Pancreas (tissue), 10 donors: ENCODE measurements at regions not wholly inside any gene's neighbourhood (a gene's known extent, or its start where the extent isn't known, plus 50 kb on each side); places are given as distances from the start of the nearest gene placed in this dataset.

Source experiments
- ATAC-seq, 4 donors: fragments of 200-7000 bp; cut with Tn5 transposase; one replicate each; pipeline versions ENCODE4 v1.8.0 to v1.9.1; 2020; ENCODE audit warnings: mild to moderate bottlenecking in 4 of 4, moderate library complexity in 4 of 4
- DNase-seq, 6 donors: peaks; one replicate each; pipeline ENCODE4 v3.0.0-alpha.2; 2020
- FAIRE-seq: peaks from 2 replicates; lab custom pipeline; 2012; peaks lifted over from hg19 to GRCh38; lab: Jason Lieb, UNC
- H3K27ac ChIP-seq, 4 donors: fragments of 200-600 bp; sonication (generic); 1 replicate in 3 of 4; 2 replicates in 1 of 4; pipeline versions ENCODE4 v1.5.0 to v1.8.0; 2020
- H3K27me3 ChIP-seq, 4 donors: fragments of 200-600 bp; one replicate each; pipeline ENCODE4 v1.8.0; 2021
- H3K36me3 ChIP-seq, 3 donors: fragments of 200-600 bp; sonication (generic) in 1 of 3; one replicate each; pipeline versions ENCODE4 v1.5.0 to v1.8.0; 2020 to 2021
- H3K4me1 ChIP-seq, 3 donors: fragments of 200-600 bp; one replicate each; pipeline ENCODE4 v1.8.0; 2021
- H3K4me3 ChIP-seq, 4 donors: fragments of 200-600 bp; sonication (generic) in 2 of 4; one replicate each; pipeline versions ENCODE4 v1.5.0 to v1.8.0; 2020 to 2021
- H3K9me3 ChIP-seq, 4 donors: fragments of 200-600 bp; one replicate each; pipeline ENCODE4 v1.8.0; 2021
- WGBS, 2 donors: extraction: QIAGEN DNeasy Blood & Tissue Kit; methylation state at CpG; one replicate each; pipeline ENCODE4 v1.1.7; 2013; 5-methylcytosine and 5-hydroxymethylcytosine counted together
- intact Hi-C, 3 donors: fragments of 100-400 bp; cut with DNase I; formaldehyde crosslinking; loops; one replicate each; pipeline versions ENCODE4 v1.11.1 to v1.14.2; 2022
- TF ChIP-seq, protein P1 (sequence below), 4 donors: fragments of 200-600 bp; sonication (generic) in 3 of 4; IDR thresholded peaks; one replicate each; pipeline versions ENCODE4 v1.5.0 to v1.8.0; 2021; ENCODE audit warnings: antibody characterized with exemption in 4 of 4
- donor health status: healthy with polysubstance abuse.
- donor health status: DM: no; HTN: no; CAD: no; lungs with moderate emphysema.
- donor health status: DM: no; HTN: no; CAD: no.
- donor health status: control.
- donor health status: control.
- donor health status: Bipolar disorder and iron deficiency.
- donor health status: DM: yes; HTN: yes; CAD: no.
- donor health status: DM: no; HTN: no; CAD: no.
- donor health status: DM: no; HTN: no; CAD: no.
- donor health status: DM: yes; HTN: yes; CAD: no.

DNA sequence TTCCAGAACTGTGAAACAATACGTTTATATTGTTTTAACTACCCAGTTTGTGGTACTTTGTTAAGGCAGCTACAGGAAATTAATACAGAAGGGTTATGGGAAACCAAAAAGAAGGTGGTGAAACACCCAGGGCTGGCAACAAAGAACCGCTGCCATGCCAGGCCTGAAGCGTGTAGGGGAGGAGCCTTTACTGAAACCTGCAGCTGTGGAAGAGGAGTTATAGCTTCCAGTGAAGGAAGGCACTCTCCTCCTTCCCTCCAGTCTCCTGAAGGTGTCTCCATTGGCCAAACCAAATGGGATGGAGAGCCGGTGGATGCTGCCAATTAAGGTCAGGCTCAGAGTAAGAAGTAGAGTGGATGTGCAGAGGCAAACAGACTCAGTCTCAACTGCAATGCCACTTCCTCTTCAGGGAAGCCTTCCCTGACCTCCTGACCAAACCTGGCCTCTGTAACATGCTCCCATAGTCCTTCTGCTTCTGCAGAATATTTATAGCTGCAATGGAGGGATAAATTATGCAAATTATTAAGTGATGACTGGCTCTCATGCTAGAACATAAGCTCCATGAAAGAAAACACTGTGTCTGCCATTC lies 168.3 kb downstream of the DAD1 start:
- WGBS, 2 donors: 90 to 91% methylated on average over 4 of the region's 4 CpGs
- no peaks in the 10 kb centered on the region for H3K9me3 ChIP-seq
- no peak for FAIRE-seq
- intact Hi-C loops: no loop called here
- H3K36me3 ChIP-seq: no peaks in the 10 kb centered on the region
- no peak for ATAC-seq
- H3K4me1 ChIP-seq: peaks cover 0 to 4% (median 0%) of the 10 kb centered on the region in 3 donors
- DNase-seq: no peak
- no peaks in the 10 kb centered on the region for H3K27me3 ChIP-seq
- H3K27ac ChIP-seq: no peak overlapping the region
- H3K4me3 ChIP-seq: no peak overlapping the region
- TF ChIP-seq, protein P1, sequence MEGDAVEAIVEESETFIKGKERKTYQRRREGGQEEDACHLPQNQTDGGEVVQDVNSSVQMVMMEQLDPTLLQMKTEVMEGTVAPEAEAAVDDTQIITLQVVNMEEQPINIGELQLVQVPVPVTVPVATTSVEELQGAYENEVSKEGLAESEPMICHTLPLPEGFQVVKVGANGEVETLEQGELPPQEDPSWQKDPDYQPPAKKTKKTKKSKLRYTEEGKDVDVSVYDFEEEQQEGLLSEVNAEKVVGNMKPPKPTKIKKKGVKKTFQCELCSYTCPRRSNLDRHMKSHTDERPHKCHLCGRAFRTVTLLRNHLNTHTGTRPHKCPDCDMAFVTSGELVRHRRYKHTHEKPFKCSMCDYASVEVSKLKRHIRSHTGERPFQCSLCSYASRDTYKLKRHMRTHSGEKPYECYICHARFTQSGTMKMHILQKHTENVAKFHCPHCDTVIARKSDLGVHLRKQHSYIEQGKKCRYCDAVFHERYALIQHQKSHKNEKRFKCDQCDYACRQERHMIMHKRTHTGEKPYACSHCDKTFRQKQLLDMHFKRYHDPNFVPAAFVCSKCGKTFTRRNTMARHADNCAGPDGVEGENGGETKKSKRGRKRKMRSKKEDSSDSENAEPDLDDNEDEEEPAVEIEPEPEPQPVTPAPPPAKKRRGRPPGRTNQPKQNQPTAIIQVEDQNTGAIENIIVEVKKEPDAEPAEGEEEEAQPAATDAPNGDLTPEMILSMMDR (IDR thresholded peaks at IDR 0.05): no peak

DNA sequence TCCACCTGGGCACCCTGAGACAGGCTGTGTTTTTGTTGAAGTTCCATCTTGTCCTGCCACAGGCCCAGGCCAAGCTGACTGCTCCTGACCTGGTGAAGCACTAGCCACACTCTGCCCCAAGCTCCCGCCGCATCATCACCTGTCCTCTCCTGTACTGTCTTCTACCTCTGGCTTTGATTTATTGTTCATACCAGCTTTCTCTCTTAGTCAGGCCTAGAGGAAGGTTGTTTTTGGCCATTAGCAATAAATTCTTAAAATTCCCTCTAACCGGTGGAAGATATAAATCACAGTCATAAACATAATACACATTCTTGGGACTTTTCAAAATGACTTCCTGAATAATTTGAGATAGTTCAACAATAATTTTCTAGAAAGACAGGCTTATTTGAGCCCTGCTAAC lies 169.4 kb downstream of the DAD1 start:
- DNase-seq (no peak), ATAC-seq (no peak), FAIRE-seq (no peak)
- H3K4me3 ChIP-seq: no peak overlapping the region
- peaks cover 0 to 4% (median 0%) of the 10 kb centered on the region in 3 donors for H3K4me1 ChIP-seq
- TF ChIP-seq, protein P1 (IDR thresholded peaks at IDR 0.05): no peak
- no peak overlapping the region for H3K27ac ChIP-seq
- no peaks in the 10 kb centered on the region for H3K9me3 ChIP-seq
- 84 to 86% methylated on average over 3 of the region's 3 CpGs for WGBS, 2 donors
- H3K36me3 ChIP-seq: no peaks in the 10 kb centered on the region
- H3K27me3 ChIP-seq: no peaks in the 10 kb centered on the region
- intact Hi-C loops: no loop called here

DNA sequence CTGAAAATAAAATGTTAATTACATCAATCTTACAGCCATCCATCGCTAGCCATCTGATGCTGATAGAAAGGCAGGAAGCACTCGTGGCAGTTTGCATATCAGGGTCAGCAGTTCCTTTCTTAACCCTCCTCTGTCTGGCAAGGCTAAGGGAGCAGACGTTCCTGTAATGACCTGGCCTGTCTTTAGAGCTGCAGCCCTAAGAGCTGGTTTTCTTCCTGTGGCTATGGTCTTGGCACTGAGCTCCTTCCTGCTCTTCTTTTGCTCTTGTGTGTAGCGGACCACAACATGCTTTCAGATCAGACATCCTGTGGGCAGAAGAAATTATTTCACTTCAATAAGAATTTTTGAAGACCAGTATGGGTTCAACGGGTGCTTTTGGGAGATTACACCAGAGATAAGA lies 170.4 kb downstream of the DAD1 start:
- ATAC-seq (no peak), DNase-seq (no peak), FAIRE-seq (no peak)
- Histone ChIP-seq H3K4me3 (no peak overlapping the region), H3K27ac (no peak overlapping the region), H3K36me3 (no peaks in the 10 kb centered on the region), H3K9me3 (no peaks in the 10 kb centered on the region), H3K27me3 (no peaks in the 10 kb centered on the region), H3K4me1 (peaks cover 0 to under 1% (median 0%) of the 10 kb centered on the region in 3 donors)
- TF ChIP-seq, protein P1 (IDR thresholded peaks at IDR 0.05): no peak
- WGBS, 2 donors: 67 to 69% methylated on average over 5 of the region's 5 CpGs
- intact Hi-C loops: no loop called here

DNA sequence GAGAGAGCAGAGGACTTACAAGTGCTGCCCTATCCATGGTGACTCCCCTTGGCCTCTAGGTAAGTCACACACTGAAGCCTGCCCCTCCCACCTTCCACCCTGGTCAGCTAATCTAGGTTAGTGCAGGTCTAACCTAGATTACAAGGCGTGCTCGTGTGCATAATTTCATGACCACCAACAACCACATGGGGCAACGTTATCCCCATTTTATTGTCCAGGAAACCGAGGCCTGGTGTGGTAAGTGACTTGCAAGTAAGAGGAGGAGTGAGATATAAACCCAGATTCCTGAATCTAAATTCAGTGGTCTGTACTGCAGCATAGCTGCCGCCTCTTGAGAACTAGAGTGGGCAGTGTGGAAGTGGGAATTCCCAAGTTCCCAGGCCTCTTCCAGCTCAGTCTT lies 171.1 kb downstream of the DAD1 start:
- no peaks in the 10 kb centered on the region for H3K27me3 ChIP-seq
- intact Hi-C loops: no loop called here

DNA sequence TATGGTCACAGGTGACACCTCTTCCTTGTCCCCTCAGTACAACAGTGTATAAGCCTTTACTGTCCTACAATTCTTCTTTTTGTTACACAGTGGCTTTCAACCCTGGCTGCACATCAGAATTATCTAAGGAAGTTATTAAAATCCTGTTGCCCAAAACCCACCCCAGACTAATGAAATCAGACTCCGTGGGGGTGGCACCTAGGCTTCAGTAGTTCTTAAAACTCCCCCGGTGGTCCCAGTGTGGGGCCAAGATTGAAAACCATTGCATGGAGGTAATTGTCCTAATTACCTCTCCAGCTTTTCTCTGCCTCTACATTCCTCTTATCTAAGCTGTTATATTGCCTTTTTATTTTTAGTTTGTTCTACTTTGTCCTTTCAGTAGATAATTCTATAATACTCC lies 172.8 kb downstream of the DAD1 start:
- no peak for FAIRE-seq
- intact Hi-C loops: no loop called here
- no peak for ATAC-seq
- no peak overlapping the region for H3K4me3 ChIP-seq
- DNase-seq: no peak
- no peaks in the 10 kb centered on the region for H3K27me3 ChIP-seq
- H3K4me1 ChIP-seq: no peaks in the 10 kb centered on the region
- WGBS, 2 donors: 80 to 83% methylated on average over 2 of the region's 2 CpGs
- H3K36me3 ChIP-seq: no peaks in the 10 kb centered on the region
- no peaks in the 10 kb centered on the region for H3K9me3 ChIP-seq
- H3K27ac ChIP-seq: no peak overlapping the region
- TF ChIP-seq, protein P1 (IDR thresholded peaks at IDR 0.05): no peak

More for the DNA sequence above, 171.1 kb downstream of the DAD1 start:
- ATAC-seq (no peak), FAIRE-seq (no peak), DNase-seq (no peak)
- Histone ChIP-seq H3K4me3 (no peak overlapping the region), H3K9me3 (no peaks in the 10 kb centered on the region), H3K36me3 (no peaks in the 10 kb centered on the region), H3K27ac (no peak overlapping the region), H3K4me1 (no peaks in the 10 kb centered on the region)
- TF ChIP-seq, protein P1 (IDR thresholded peaks at IDR 0.05): no peak
- WGBS, 2 donors: 85 to 88% methylated on average over 5 of the region's 5 CpGs
